SK-N-SH treated with all-trans-retinoic acid at 6 μM for 48 hours (cell line): ENCODE measurements at regions not wholly inside any gene's neighbourhood (a gene's known extent, or its start where the extent isn't known, plus 50 kb on each side); places are given as distances from the start of the nearest gene placed in this dataset.

Source experiments
- ATAC-seq: fragments of 200-7000 bp; cut with Tn5 transposase; 3 replicates; pipeline ENCODE4 v1.9.1; 2020; ENCODE audit warnings: mild to moderate bottlenecking, moderate library complexity
- ARNTL ChIP-seq: fragments of 450-650 bp; formaldehyde crosslinking; IDR thresholded peaks from 2 replicates; pipeline ENCODE4 v1.5.0; 2020; ENCODE audit warnings: low read depth, mild to moderate bottlenecking, moderate library complexity, borderline replicate concordance
- ESRRG ChIP-seq: fragments of 250-450 bp; sonication (Bioruptor Pico); IDR thresholded peaks from 2 replicates; pipeline ENCODE4 v1.6.1; 2021; ENCODE audit warnings: mild to moderate bottlenecking
- GLIS3 ChIP-seq: fragments of 250-450 bp; sonication (Bioruptor Pico); IDR thresholded peaks from 2 replicates; pipeline ENCODE4 v1.5.0; 2020; ENCODE audit warnings: mild to moderate bottlenecking, moderate library complexity
- PPARA ChIP-seq: fragments of 250-450 bp; sonication (Bioruptor Pico); IDR thresholded peaks from 2 replicates; pipeline ENCODE4 v1.5.0; 2020; ENCODE audit warnings: mild to moderate bottlenecking, borderline replicate concordance
- SNAI2 ChIP-seq: fragments of 250-450 bp; sonication (Bioruptor Pico); IDR thresholded peaks from 2 replicates; pipeline ENCODE4 v1.5.0; 2020; ENCODE audit warnings: mild to moderate bottlenecking, moderate library complexity
- TCF4 ChIP-seq: fragments of 250-450 bp; sonication (Bioruptor Pico); IDR thresholded peaks from 2 replicates; pipeline ENCODE4 v1.8.0; 2021; ENCODE audit warnings: mild to moderate bottlenecking, moderate library complexity, borderline replicate concordance
- TOX ChIP-seq: fragments of 250-450 bp; sonication (Bioruptor Pico); IDR thresholded peaks from 2 replicates; pipeline ENCODE4 v1.8.0; 2021; ENCODE audit warnings: mild to moderate bottlenecking, moderate library complexity, borderline replicate concordance
- ZC3H10 ChIP-seq: fragments of 250-450 bp; sonication (Bioruptor Pico); IDR thresholded peaks from 2 replicates; pipeline ENCODE4 v1.5.1; 2021; ENCODE audit warnings: mild to moderate bottlenecking, moderate library complexity
- ZFP30 ChIP-seq: fragments of 450-650 bp; formaldehyde crosslinking; IDR thresholded peaks from 2 replicates; pipeline ENCODE4 v1.5.0; 2022; ENCODE audit warnings: mild to moderate bottlenecking, moderate library complexity
- TF ChIP-seq, protein P1 (sequence below): fragments of 250-450 bp; sonication (Bioruptor Pico); IDR thresholded peaks from 2 replicates; pipeline ENCODE4 v1.5.0; 2020; ENCODE audit warnings: mild to moderate bottlenecking, moderate library complexity
- TF ChIP-seq, protein P2 (sequence below): fragments of 250-450 bp; sonication (Bioruptor Pico); IDR thresholded peaks from 2 replicates; pipeline ENCODE4 v1.8.0; 2020; ENCODE audit warnings: mild to moderate bottlenecking, moderate library complexity, borderline replicate concordance
- TF ChIP-seq, protein P3 (sequence below): fragments of 250-450 bp; sonication (Bioruptor Pico); IDR thresholded peaks from 2 replicates; pipeline ENCODE4 v1.5.1; 2020; ENCODE audit warnings: low read depth, mild to moderate bottlenecking, moderate library complexity

DNA sequence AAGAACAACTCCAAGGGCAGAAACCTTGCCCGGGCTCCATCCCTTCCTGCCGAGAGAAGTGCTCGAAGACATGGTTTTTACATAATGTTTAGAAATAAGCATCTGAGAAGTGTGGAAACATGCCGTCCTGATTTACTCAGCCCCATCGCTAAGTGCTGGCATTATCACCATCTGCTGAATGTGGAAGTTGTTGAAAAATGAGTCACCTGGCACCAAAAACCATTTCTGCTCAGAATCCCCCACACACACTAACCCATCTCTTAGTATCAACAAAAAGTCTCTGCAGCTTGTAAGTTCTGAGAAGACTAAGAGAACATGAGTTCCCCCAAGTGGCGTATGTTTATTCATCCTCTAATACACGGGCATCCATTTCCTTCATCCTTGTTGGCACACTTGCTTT lies 51.0 kb upstream of the ARL8B start:
- peak; percentile 36; the same call in 2 of the 3 replicates for ATAC-seq

DNA sequence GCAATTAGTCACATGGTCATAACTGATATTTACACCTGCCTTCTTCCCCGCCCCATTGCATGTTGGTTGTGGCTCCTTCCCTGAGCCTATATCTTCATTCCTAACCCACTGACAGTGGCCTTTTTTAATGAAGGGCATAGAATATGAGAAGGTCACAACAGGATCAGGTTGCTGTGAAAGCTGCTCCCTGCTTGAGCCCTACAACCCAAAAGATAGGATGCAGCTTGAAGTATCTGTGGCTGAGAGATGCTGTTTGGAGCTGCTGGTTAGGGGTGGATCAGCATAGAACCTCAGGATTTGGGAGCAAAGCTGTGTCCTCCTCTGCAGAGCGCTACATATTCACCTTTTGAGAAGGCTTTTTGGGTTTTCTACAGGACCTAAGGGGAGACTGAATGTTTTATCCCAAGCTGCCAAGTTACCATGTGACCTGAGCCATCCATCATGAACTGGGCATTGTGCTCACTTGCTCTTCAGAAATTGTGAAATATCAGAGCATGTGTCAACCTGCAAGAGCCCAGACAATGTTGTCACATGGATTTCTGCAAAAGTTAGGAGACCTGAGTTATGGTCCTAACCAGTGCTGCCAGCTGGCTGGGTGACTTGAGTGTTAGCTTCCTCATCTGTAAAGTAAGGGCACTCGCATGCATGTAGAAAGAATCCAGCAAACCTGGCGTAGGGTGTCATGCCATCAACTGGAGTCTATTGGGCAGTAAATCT lies 49.8 kb upstream of the ARL8B start:
- no peak for ATAC-seq
- no peak for TF ChIP-seq GLIS3 (CRISPR knock-in tag)
- TF ChIP-seq ARNTL (CRISPR knock-in tag) = no peak
- no peak for TF ChIP-seq PPARA (CRISPR knock-in tag)
- TF ChIP-seq TCF4 (CRISPR knock-in tag) = no peak
- no peak for TF ChIP-seq ZC3H10 (CRISPR knock-in tag)
- TF ChIP-seq TOX (CRISPR knock-in tag) = no peak
- TF ChIP-seq, protein P1, sequence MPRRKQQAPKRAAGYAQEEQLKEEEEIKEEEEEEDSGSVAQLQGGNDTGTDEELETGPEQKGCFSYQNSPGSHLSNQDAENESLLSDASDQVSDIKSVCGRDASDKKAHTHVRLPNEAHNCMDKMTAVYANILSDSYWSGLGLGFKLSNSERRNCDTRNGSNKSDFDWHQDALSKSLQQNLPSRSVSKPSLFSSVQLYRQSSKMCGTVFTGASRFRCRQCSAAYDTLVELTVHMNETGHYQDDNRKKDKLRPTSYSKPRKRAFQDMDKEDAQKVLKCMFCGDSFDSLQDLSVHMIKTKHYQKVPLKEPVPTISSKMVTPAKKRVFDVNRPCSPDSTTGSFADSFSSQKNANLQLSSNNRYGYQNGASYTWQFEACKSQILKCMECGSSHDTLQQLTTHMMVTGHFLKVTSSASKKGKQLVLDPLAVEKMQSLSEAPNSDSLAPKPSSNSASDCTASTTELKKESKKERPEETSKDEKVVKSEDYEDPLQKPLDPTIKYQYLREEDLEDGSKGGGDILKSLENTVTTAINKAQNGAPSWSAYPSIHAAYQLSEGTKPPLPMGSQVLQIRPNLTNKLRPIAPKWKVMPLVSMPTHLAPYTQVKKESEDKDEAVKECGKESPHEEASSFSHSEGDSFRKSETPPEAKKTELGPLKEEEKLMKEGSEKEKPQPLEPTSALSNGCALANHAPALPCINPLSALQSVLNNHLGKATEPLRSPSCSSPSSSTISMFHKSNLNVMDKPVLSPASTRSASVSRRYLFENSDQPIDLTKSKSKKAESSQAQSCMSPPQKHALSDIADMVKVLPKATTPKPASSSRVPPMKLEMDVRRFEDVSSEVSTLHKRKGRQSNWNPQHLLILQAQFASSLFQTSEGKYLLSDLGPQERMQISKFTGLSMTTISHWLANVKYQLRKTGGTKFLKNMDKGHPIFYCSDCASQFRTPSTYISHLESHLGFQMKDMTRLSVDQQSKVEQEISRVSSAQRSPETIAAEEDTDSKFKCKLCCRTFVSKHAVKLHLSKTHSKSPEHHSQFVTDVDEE = no peak
- TF ChIP-seq, protein P2, sequence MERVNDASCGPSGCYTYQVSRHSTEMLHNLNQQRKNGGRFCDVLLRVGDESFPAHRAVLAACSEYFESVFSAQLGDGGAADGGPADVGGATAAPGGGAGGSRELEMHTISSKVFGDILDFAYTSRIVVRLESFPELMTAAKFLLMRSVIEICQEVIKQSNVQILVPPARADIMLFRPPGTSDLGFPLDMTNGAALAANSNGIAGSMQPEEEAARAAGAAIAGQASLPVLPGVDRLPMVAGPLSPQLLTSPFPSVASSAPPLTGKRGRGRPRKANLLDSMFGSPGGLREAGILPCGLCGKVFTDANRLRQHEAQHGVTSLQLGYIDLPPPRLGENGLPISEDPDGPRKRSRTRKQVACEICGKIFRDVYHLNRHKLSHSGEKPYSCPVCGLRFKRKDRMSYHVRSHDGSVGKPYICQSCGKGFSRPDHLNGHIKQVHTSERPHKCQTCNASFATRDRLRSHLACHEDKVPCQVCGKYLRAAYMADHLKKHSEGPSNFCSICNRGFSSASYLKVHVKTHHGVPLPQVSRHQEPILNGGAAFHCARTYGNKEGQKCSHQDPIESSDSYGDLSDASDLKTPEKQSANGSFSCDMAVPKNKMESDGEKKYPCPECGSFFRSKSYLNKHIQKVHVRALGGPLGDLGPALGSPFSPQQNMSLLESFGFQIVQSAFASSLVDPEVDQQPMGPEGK = no peak
- no peak for TF ChIP-seq ESRRG (CRISPR knock-in tag)

More for the DNA sequence above, 51.0 kb upstream of the ARL8B start:
- no peak for TF ChIP-seq ZFP30 (CRISPR knock-in tag)
- no peak for TF ChIP-seq SNAI2 (CRISPR knock-in tag)
- no peak for TF ChIP-seq TCF4 (CRISPR knock-in tag)
- TF ChIP-seq, protein P3, sequence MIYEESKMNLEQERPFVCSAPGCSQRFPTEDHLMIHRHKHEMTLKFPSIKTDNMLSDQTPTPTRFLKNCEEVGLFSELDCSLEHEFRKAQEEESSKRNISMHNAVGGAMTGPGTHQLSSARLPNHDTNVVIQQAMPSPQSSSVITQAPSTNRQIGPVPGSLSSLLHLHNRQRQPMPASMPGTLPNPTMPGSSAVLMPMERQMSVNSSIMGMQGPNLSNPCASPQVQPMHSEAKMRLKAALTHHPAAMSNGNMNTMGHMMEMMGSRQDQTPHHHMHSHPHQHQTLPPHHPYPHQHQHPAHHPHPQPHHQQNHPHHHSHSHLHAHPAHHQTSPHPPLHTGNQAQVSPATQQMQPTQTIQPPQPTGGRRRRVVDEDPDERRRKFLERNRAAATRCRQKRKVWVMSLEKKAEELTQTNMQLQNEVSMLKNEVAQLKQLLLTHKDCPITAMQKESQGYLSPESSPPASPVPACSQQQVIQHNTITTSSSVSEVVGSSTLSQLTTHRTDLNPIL (CRISPR knock-in tag) = no peak
